Neuronal stem cell (in vitro differentiated cells): ENCODE measurements at regions not wholly inside any gene's neighbourhood (a gene's known extent, or its start where the extent isn't known, plus 50 kb on each side); places are given as distances from the start of the nearest gene placed in this dataset.

Experiments used
- DNase-seq: peaks from one replicate; pipeline ENCODE4 v3.0.0-alpha.2; 2013; ENCODE audit warnings: low spot score
- H2AFZ ChIP-seq: one replicate; pipeline ENCODE4 v1.6.1; 2013; ENCODE audit warnings: mild to moderate bottlenecking, low read length, inconsistent platforms
- H2AK5ac ChIP-seq: 2 replicates; pipeline ENCODE4 v1.6.1; 2013; ENCODE audit warnings: low read depth, mild to moderate bottlenecking, inconsistent platforms, low read length, moderate library complexity, mixed read lengths
- H2BK120ac ChIP-seq: 2 replicates; pipeline ENCODE4 v1.6.1; 2013; ENCODE audit warnings: low read depth, mild to moderate bottlenecking, inconsistent platforms, low read length, moderate library complexity, mixed read lengths
- H2BK12ac ChIP-seq: one replicate; pipeline ENCODE4 v1.6.1; 2013; ENCODE audit warnings: low read length, inconsistent platforms
- H2BK15ac ChIP-seq: 2 replicates; pipeline ENCODE4 v1.6.1; 2013; ENCODE audit warnings: mild to moderate bottlenecking, low read length, inconsistent platforms, mixed read lengths
- H2BK5ac ChIP-seq: one replicate; pipeline ENCODE4 v1.6.1; 2013; ENCODE audit warnings: inconsistent platforms, mild to moderate bottlenecking, low read length, moderate library complexity
- H3K14ac ChIP-seq: one replicate; pipeline ENCODE4 v1.6.1; 2013; ENCODE audit warnings: low read length, inconsistent platforms
- H3K18ac ChIP-seq: 2 replicates; pipeline ENCODE4 v1.6.1; 2013; ENCODE audit warnings: low read length, inconsistent platforms
- H3K23ac ChIP-seq: 2 replicates; pipeline ENCODE4 v1.6.1; 2013; ENCODE audit warnings: low read depth, mild to moderate bottlenecking, mixed read lengths, low read length, inconsistent platforms; ENCODE audit not compliant: poor library complexity
- H3K27ac ChIP-seq: replicated peaks from 3 replicates; pipeline ENCODE4 v1.5.1; 2013; ENCODE audit warnings: low read length, inconsistent platforms
- H3K27me3 ChIP-seq, 3 experiments: 2 replicates each; pipeline ENCODE4 v1.6.1; 2013; ENCODE audit warnings: low read length in 3 of 3, mild to moderate bottlenecking in 2 of 3, inconsistent platforms in 1 of 3, low read depth in 1 of 3, mixed read lengths in 1 of 3, moderate library complexity in 1 of 3; ENCODE audit not compliant: control insufficient read depth in 3 of 3, insufficient read depth in 3 of 3
- H3K36me3 ChIP-seq, 2 donors: replicated peaks in 1 of 2; 2 replicates each; pipeline ENCODE4 v1.6.1; 2013; ENCODE audit warnings: low read length in 2 of 2; ENCODE audit not compliant: control insufficient read depth in 2 of 2, insufficient read depth in 2 of 2
- H3K4ac ChIP-seq: 2 replicates; pipeline ENCODE4 v1.6.1; 2013; ENCODE audit warnings: inconsistent platforms, mild to moderate bottlenecking, low read length, moderate library complexity
- H3K4me1 ChIP-seq, 2 donors: 1 replicate in 1 of 2; 2 replicates in 1 of 2; pipeline ENCODE4 v1.6.1; 2013; ENCODE audit warnings: low read length in 2 of 2, low read depth in 1 of 2; ENCODE audit not compliant: control insufficient read depth in 2 of 2, insufficient read depth in 1 of 2
- H3K4me2 ChIP-seq: one replicate; pipeline ENCODE4 v1.6.1; 2013; ENCODE audit warnings: mild to moderate bottlenecking, low read length, inconsistent platforms; ENCODE audit not compliant: insufficient read depth, poor library complexity, severe bottlenecking
- H3K4me3 ChIP-seq, 2 donors: 2 replicates each; pipeline ENCODE4 v1.5.1; 2013; ENCODE audit warnings: low read length in 2 of 2, mild to moderate bottlenecking in 2 of 2, inconsistent platforms in 1 of 2, moderate library complexity in 1 of 2
- H3K79me1 ChIP-seq: one replicate; pipeline ENCODE4 v1.6.1; 2013; ENCODE audit warnings: low read depth, mild to moderate bottlenecking, inconsistent platforms, low read length, moderate library complexity
- H3K9ac ChIP-seq: one replicate; pipeline ENCODE4 v1.6.1; 2013; ENCODE audit warnings: mild to moderate bottlenecking, low read depth, low read length, inconsistent platforms; ENCODE audit not compliant: poor library complexity
- H3K9me3 ChIP-seq, 2 donors: replicated peaks in 1 of 2; 2 replicates each; pipeline versions ENCODE3 to v1.6.1; 2013; ENCODE audit warnings: low read length in 2 of 2, mild to moderate bottlenecking in 2 of 2, inconsistent platforms in 1 of 2, low read depth in 1 of 2, mixed read lengths in 1 of 2, moderate library complexity in 1 of 2; ENCODE audit not compliant: control insufficient read depth in 2 of 2, insufficient read depth in 1 of 2
- H4K8ac ChIP-seq: one replicate; pipeline ENCODE4 v1.6.1; 2013; ENCODE audit warnings: low read depth, mild to moderate bottlenecking, inconsistent platforms, low read length, moderate library complexity
- H4K91ac ChIP-seq: one replicate; pipeline ENCODE4 v1.6.1; 2013; ENCODE audit warnings: low read length, low read depth, mild to moderate bottlenecking, inconsistent platforms; ENCODE audit not compliant: poor library complexity
- WGBS, 2 donors: extraction: QIAGEN DNeasy Blood & Tissue Kit; methylation state at CpG; one replicate each; pipeline ENCODE4 v1.1.7; 2013; ENCODE audit warnings: missing lambda C conversion rate in 2 of 2, mixed read lengths in 1 of 2; ENCODE audit not compliant: insufficient read length in 2 of 2, insufficient replicate concordance in 1 of 2; ENCODE audit errors: extremely low coverage in 2 of 2; 5-methylcytosine and 5-hydroxymethylcytosine counted together

DNA sequence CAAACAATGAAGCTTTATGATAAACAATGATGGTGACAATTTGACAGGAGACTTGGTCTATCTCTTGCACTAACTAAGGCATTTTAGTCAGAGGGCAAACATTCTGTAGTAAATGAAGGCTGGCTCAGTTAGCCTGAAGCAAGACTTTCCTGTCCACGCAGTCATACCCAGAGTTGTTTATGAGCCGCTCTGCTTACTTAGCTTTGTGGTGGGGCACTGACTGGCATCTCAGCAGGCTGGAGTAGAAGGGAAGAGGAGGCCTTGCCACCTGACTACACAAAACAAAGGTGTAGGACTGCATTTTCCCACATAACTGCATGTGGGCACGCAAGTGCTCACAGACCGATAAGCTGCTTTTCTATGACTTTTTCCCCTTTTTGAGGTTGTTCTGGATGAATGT lies 133.7 kb upstream of the EPB41L4A start:
- no peak overlapping the region for H3K27ac ChIP-seq
- H3K4me2 ChIP-seq: no peak overlapping the region
- H3K4me1 ChIP-seq: no peaks in the 10 kb centered on the region
- H3K79me1 ChIP-seq: no peaks in the 10 kb centered on the region
- no peak overlapping the region for H3K4ac ChIP-seq
- H3K9ac ChIP-seq: no peak overlapping the region
- no peak overlapping the region for H2BK15ac ChIP-seq
- no peak overlapping the region for H3K18ac ChIP-seq
- no peak overlapping the region for H4K8ac ChIP-seq
- H2AK5ac ChIP-seq: no peak overlapping the region
- no peaks in the 10 kb centered on the region for H3K9me3 ChIP-seq
- no peak overlapping the region for H2BK12ac ChIP-seq
- no peak overlapping the region for H3K14ac ChIP-seq
- H3K27me3 ChIP-seq: peaks cover 0 to 5% (median 0%) of the 10 kb centered on the region in 3 experiments
- no peak overlapping the region for H2BK120ac ChIP-seq
- DNase-seq: no peak
- no peak overlapping the region for H3K4me3 ChIP-seq
- no peak overlapping the region for H4K91ac ChIP-seq
- no peak overlapping the region for H2AFZ ChIP-seq
- no peaks in the 10 kb centered on the region for H3K36me3 ChIP-seq
- H3K23ac ChIP-seq: no peak overlapping the region
- no CpG with 5 or more reads among the region's 4 CpGs for WGBS, 2 donors
- H2BK5ac ChIP-seq: no peak overlapping the region

DNA sequence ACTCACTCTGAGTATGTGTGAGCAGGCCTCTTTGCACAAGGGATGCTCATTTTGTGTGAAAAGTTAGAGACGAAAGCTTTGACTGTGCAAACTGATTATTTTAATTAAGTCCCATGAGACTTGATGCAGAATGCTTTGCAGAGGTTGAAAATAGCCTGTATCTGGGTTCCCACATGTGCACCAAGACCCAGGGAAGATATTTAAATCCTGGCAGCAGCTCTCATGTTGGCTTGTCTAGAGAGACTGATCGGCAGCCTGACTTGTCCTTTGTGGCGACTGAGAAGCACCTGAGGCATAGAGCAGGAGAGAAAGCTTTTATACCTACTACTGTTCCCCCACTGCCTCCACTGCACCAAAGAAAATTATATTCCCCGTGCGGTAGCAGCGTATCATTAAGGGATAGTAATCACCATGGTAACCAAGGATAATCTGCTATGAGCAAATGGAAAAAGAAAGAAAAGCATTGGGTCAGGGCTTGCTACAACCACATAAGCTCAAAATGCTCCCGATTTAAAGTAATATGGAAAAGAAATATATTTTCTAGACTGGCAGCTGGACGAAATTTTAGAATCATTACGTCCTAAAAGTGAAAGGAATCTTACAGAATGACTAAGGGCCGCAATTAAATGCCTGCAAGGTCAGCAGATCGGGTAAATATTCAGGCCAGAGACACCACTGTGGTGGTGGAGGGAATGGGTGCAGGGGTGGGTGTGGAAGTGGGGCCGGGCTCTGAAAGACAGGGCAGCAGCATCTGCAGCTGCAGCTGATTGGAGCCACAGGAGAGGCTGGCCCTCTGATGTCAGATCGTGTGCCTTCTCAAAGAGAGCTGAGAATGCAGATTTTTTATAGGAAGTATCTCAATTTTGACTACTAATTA lies 135.3 kb upstream of the EPB41L4A start:
- H3K79me1 ChIP-seq: no peaks in the 10 kb centered on the region
- no peak overlapping the region for H3K27ac ChIP-seq
- no peak for DNase-seq
- H2BK120ac ChIP-seq: no peak overlapping the region
- H3K27me3 ChIP-seq: peaks cover 0 to 5% (median 0%) of the 10 kb centered on the region in 3 experiments
- no peak overlapping the region for H3K9ac ChIP-seq
- H3K18ac ChIP-seq: no peak overlapping the region
- WGBS, 2 donors: no CpG with 5 or more reads among the region's 13 CpGs
- no peaks in the 10 kb centered on the region for H3K4me1 ChIP-seq
- no peaks in the 10 kb centered on the region for H3K9me3 ChIP-seq
- H2BK5ac ChIP-seq: no peak overlapping the region
- H3K4me3 ChIP-seq: no peak overlapping the region
- H3K23ac ChIP-seq: no peak overlapping the region
- no peak overlapping the region for H3K4ac ChIP-seq
- H4K8ac ChIP-seq: no peak overlapping the region
- no peak overlapping the region for H3K14ac ChIP-seq
- no peak overlapping the region for H2BK15ac ChIP-seq
- H3K36me3 ChIP-seq: no peaks in the 10 kb centered on the region
- no peak overlapping the region for H4K91ac ChIP-seq
- H2BK12ac ChIP-seq: no peak overlapping the region
- H2AK5ac ChIP-seq: no peak overlapping the region
- H3K4me2 ChIP-seq: no peak overlapping the region
- H2AFZ ChIP-seq: no peak overlapping the region

DNA sequence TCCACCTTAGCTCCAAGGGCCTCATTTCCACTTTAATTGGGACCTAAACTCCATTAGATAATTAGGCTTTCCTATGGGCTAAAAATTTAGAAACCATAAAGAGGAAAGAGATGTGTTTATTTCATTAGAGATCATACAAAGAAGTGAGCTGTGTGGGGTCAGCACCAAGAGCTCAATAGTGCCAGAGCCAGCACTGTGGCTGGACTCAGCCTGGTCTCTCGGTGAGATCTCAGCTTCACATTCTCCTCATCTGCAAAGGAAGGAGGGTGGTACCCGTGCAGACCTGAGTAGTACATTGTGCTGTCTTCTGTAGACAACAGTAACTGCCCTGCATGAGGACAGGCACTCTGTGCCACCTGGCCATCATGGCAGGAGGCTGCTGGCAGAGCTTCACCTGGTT lies 136.1 kb upstream of the EPB41L4A start:
- no peak for DNase-seq
- no peak overlapping the region for H3K18ac ChIP-seq
- H3K4me2 ChIP-seq: no peak overlapping the region
- H3K14ac ChIP-seq: no peak overlapping the region
- no peak overlapping the region for H3K27ac ChIP-seq
- no peak overlapping the region for H2BK120ac ChIP-seq
- no peak overlapping the region for H2BK12ac ChIP-seq
- no peak overlapping the region for H3K4ac ChIP-seq
- no peaks in the 10 kb centered on the region for H3K4me1 ChIP-seq
- H4K8ac ChIP-seq: no peak overlapping the region
- no peak overlapping the region for H2AFZ ChIP-seq
- WGBS, 2 donors: no CpG with 5 or more reads among the region's 2 CpGs
- no peak overlapping the region for H2AK5ac ChIP-seq
- no peak overlapping the region for H3K4me3 ChIP-seq
- no peak overlapping the region for H3K23ac ChIP-seq
- H4K91ac ChIP-seq: no peak overlapping the region
- no peak overlapping the region for H3K9ac ChIP-seq
- H3K36me3 ChIP-seq: no peaks in the 10 kb centered on the region
- peaks cover 0 to 5% (median 0%) of the 10 kb centered on the region in 3 experiments for H3K27me3 ChIP-seq
- H3K9me3 ChIP-seq: no peaks in the 10 kb centered on the region
- no peak overlapping the region for H2BK5ac ChIP-seq
- no peaks in the 10 kb centered on the region for H3K79me1 ChIP-seq
- no peak overlapping the region for H2BK15ac ChIP-seq

DNA sequence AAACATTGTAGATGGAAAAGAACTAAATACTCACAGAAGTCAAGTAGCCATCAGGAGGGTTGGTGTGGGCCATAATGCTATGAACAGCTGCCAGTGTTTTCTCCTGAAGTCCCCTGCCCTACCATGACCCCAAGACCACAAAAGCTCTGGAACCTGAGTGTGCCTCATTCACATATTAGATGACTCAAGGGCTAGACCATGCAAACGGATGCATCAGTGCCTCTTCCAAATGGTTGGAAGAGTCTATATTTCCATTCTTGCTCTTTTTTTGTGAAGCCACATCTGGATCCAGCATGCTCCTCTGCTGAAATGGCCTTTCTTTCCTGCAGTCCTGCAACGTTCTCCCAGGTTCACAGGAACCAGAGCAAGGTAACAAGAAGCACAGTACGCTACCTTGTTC lies 136.6 kb upstream of the EPB41L4A start:
- Histone ChIP-seq H3K18ac (no peak overlapping the region), H4K91ac (no peak overlapping the region), H2AFZ (no peak overlapping the region), H3K4me2 (no peak overlapping the region), H3K27me3 (peaks cover 0 to 5% (median 0%) of the 10 kb centered on the region in 3 experiments), H3K27ac (no peak overlapping the region), H3K14ac (no peak overlapping the region), H2BK15ac (no peak overlapping the region), H3K4me3 (no peak overlapping the region), H2BK12ac (no peak overlapping the region), H3K9ac (no peak overlapping the region), H2BK5ac (no peak overlapping the region), H3K79me1 (no peaks in the 10 kb centered on the region), H3K36me3 (no peaks in the 10 kb centered on the region), H3K23ac (no peak overlapping the region), H2AK5ac (no peak overlapping the region), H4K8ac (no peak overlapping the region), H3K4me1 (no peaks in the 10 kb centered on the region), H3K4ac (no peak overlapping the region), H3K9me3 (no peaks in the 10 kb centered on the region), H2BK120ac (no peak overlapping the region)
- DNase-seq: no peak
- WGBS, 2 donors: no CpG with 5 or more reads among the region's 3 CpGs
